RWPE1 (cell line): ENCODE measurements at regions not wholly inside any gene's neighbourhood (a gene's known extent, or its start where the extent isn't known, plus 50 kb on each side); places are given as distances from the start of the nearest gene placed in this dataset.

ENCODE experiments used
- CTCF ChIA-PET: fragments of 350-600 bp; sonication (Branson Sonifier 250); formaldehyde crosslinking; extraction: SDS; loops from one replicate; lab custom pipeline; 2021; lab: Yijun Ruan, JAX
- POLR2A ChIA-PET: fragments of 400-600 bp; formaldehyde crosslinking; extraction: SDS; loops from one replicate; lab custom pipeline; 2020; ENCODE audit warnings: antibody characterized with exemption; ENCODE audit not compliant: low non-redundant PET; lab: Yijun Ruan, JAX
- DNase-seq: peaks from one replicate; pipeline ENCODE4 v3.0.0; 2012; ENCODE audit warnings: low spot score
- H3K27ac ChIP-seq: fragments of 450-650 bp; 2 replicates; pipeline ENCODE4 v1.5.1; 2017
- CTCF ChIP-seq: fragments of 450-650 bp; conservative IDR thresholded peaks from 2 replicates; pipeline ENCODE4 v1.5.1; 2017; ENCODE audit warnings: low read depth, mild to moderate bottlenecking

GRCh38 chrX:17922303-17922702 lies 61.2 kb upstream of the RAI2 start:
- H3K27ac ChIP-seq, result no peak overlapping the region
- POLR2A ChIA-PET, result no interaction called here
- no peak for DNase-seq
- CTCF ChIA-PET, result no interaction called here
- TF ChIP-seq CTCF, result no peak

- no peak overlapping the region for H3K27ac ChIP-seq
- CTCF ChIA-PET, result no interaction called here
- POLR2A ChIA-PET, result no interaction called here
- no peak for DNase-seq
- TF ChIP-seq CTCF, result no peak
Observed at GRCh38 chrX:17919896-17920446, 58.9 kb upstream of the RAI2 start.

- CTCF ChIA-PET, result interaction anchor here (0.6 kb wide), 1 partner anchor 1159 kb away, joined by 5 read pairs; no protein-coding TSS in a partner anchor
Observed at GRCh38 chrX:17917945-17918577, 57.0 kb upstream of the RAI2 start.

GRCh38 chrX:17913801-17914200 lies 52.7 kb upstream of the RAI2 start:
- ChIA-PET POLR2A (no interaction called here), CTCF (no interaction called here)

More at GRCh38 chrX:17917945-17918577, 57.0 kb upstream of the RAI2 start:
- POLR2A ChIA-PET, result no interaction called here
- DNase-seq, result no peak
- H3K27ac ChIP-seq, result no peak overlapping the region
- TF ChIP-seq CTCF, result no peak

More at GRCh38 chrX:17913801-17914200, 52.7 kb upstream of the RAI2 start:
- DNase-seq, result no peak
- no peak overlapping the region for H3K27ac ChIP-seq
- TF ChIP-seq CTCF, result no peak
